ENCODE measurements at regions not wholly inside any gene's neighbourhood (a gene's known extent, or its start where the extent isn't known, plus 50 kb on each side); places are given as distances from the start of the nearest gene placed in this dataset.

DNA sequence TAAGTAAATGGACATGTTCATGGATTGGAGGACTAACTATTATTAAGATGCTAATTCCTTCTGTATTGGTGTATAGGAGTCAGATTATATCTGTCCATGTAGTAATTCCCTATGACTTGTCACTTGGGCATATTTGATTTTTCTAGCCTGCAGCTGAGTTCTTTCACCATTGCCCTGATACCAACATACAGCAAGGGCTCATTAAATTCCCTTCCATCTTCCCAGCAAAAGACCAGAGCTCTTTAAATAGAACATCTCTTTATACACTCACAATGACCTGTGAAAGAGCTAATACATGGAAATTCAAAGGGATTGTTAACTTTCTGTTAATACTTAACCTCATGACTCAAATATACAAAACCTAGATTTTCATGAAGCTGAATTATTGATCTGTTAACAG, 492.3 kb upstream of the VRK2 start:
- TF ChIP-seq POLR2AphosphoS5 (IDR thresholded peaks at IDR 0.05) (no peak), CTCF (IDR thresholded peaks at IDR 0.05) (no peak)
